ENCODE measurements at regions not wholly inside any gene's neighbourhood (a gene's known extent, or its start where the extent isn't known, plus 50 kb on each side); places are given as distances from the start of the nearest gene placed in this dataset.

DNA sequence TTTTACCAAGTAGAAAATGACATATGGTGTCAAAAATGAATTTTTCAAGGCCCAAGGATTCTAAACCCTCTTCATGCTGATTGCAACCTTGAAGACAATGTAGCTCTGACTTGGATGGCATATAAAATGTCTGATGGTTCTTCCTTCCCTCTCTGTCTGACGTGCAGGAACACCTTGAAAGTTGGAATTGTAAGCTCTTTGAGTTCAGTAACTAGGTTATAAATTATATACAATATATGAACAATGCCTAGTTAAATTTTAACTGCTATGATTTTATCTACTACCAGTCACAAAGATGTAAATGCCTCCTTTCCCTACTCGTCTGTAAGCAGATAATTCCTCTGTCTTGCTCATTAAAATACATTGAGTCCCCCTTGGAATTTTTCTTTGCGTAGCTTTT is 89.5 kb upstream of the TMEM17 start:
- Histone ChIP-seq H3K27ac (ENCODE audit: low read depth, low read length) (no peak overlapping the region), H3K4me1 (ENCODE audit: control insufficient read depth, low read depth, low read length) (no peaks in the 10 kb centered on the region), H3K4me3 (ENCODE audit: low read length) (no peak overlapping the region), H4K8ac (ENCODE audit: low read depth, low read length) (no peak overlapping the region), H3K18ac (ENCODE audit: low read length) (no peak overlapping the region), H3K36me3 (ENCODE audit: control insufficient read depth, insufficient read depth, low read length) (no peaks in the 10 kb centered on the region), H4K5ac (ENCODE audit: low read length) (no peak overlapping the region), H2AK5ac (ENCODE audit: low read length) (no peak overlapping the region), H3K9ac (ENCODE audit: low read length) (no peak overlapping the region), H3K79me2 (ENCODE audit: control insufficient read depth, insufficient read depth, low read length) (no peaks in the 10 kb centered on the region), H2BK5ac (ENCODE audit: low read length) (no peak overlapping the region), H3K79me1 (ENCODE audit: low read length) (no peaks in the 10 kb centered on the region), H3K56ac (ENCODE audit: low read length) (no peak overlapping the region), H2BK15ac (replicated peaks; ENCODE audit: low read depth) (no peak overlapping the region), H3K23ac (ENCODE audit: low read length) (no peak overlapping the region), H2BK120ac (ENCODE audit: low read depth, low read length) (no peak overlapping the region), H3K4me2 (ENCODE audit: low read length) (no peak overlapping the region), H3K27me3 (ENCODE audit: insufficient read depth, low read length, poor library complexity) (no peaks in the 10 kb centered on the region), H3K4ac (ENCODE audit: low read depth, low read length) (no peak overlapping the region)
- no peak for DNase-seq
- WGBS (ENCODE audit: extremely low coverage, insufficient coverage, low lambda C conversion rate) = no CpG with 5 or more reads among the region's 3 CpGs

DNA sequence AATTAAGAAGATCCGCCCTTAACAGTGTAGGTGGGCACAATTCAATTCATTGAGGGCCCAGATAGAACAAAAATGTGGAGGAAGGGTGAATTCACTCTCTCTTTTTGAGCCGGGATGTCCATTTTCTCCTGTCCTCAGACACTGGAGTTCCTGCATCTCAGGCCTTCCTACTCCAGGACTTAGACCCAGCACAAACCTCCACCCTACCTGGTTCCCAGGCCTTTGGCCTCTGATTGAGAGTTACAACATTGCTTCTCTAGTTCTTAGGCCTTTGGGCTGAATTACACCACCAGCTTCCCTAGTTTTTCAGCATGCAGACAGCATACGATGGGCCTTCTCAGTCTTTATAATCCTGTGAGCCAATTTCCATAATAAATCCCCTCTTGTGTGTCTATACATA is 87.8 kb upstream of the TMEM17 start:
- Histone ChIP-seq H3K4me3 (ENCODE audit: low read length) (no peak overlapping the region), H3K9ac (ENCODE audit: low read length) (no peak overlapping the region), H4K8ac (ENCODE audit: low read depth, low read length) (no peak overlapping the region), H3K56ac (ENCODE audit: low read length) (no peak overlapping the region), H3K27me3 (ENCODE audit: insufficient read depth, low read length, poor library complexity) (no peaks in the 10 kb centered on the region), H2BK15ac (replicated peaks; ENCODE audit: low read depth) (no peak overlapping the region), H3K79me2 (ENCODE audit: control insufficient read depth, insufficient read depth, low read length) (no peaks in the 10 kb centered on the region), H3K36me3 (ENCODE audit: control insufficient read depth, insufficient read depth, low read length) (no peaks in the 10 kb centered on the region), H3K4me2 (ENCODE audit: low read length) (no peak overlapping the region), H4K5ac (ENCODE audit: low read length) (no peak overlapping the region), H3K23ac (ENCODE audit: low read length) (no peak overlapping the region), H2BK120ac (ENCODE audit: low read depth, low read length) (no peak overlapping the region), H3K79me1 (ENCODE audit: low read length) (no peaks in the 10 kb centered on the region), H3K27ac (ENCODE audit: low read depth, low read length) (no peak overlapping the region), H2AK5ac (ENCODE audit: low read length) (no peak overlapping the region), H2BK5ac (ENCODE audit: low read length) (no peak overlapping the region), H3K4ac (ENCODE audit: low read depth, low read length) (no peak overlapping the region), H3K18ac (ENCODE audit: low read length) (no peak overlapping the region), H3K4me1 (ENCODE audit: control insufficient read depth, low read depth, low read length) (no peaks in the 10 kb centered on the region)
- no CpG with 5 or more reads among the region's 3 CpGs for WGBS (ENCODE audit: extremely low coverage, insufficient coverage, low lambda C conversion rate)
- no peak for DNase-seq

DNA sequence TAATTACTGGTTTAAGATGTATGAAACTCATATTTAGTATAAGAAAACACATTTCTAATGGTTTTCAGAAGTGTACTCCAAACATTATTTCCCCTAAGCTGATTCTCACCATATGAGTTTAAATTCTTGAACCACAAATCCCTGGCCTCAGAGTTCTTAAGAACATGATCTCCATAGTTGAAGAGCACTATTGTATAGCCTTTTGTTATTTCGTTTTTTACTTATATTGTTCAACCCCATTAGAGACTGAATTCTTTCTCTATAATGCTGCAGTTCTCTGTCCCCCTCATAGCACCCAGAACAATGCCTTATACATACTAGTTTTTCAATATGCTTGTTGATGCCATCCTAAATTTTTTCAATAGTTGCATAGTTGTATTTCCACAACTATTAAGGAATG is 85.5 kb upstream of the TMEM17 start:
- Histone ChIP-seq H3K27ac (ENCODE audit: low read depth, low read length) (no peak overlapping the region), H4K8ac (ENCODE audit: low read depth, low read length) (no peak overlapping the region), H4K5ac (ENCODE audit: low read length) (no peak overlapping the region), H3K4ac (ENCODE audit: low read depth, low read length) (no peak overlapping the region), H3K79me2 (ENCODE audit: control insufficient read depth, insufficient read depth, low read length) (no peaks in the 10 kb centered on the region), H3K56ac (ENCODE audit: low read length) (no peak overlapping the region), H3K79me1 (ENCODE audit: low read length) (no peaks in the 10 kb centered on the region), H2BK15ac (replicated peaks; ENCODE audit: low read depth) (no peak overlapping the region), H3K4me3 (ENCODE audit: low read length) (no peak overlapping the region), H2BK5ac (ENCODE audit: low read length) (no peak overlapping the region), H3K27me3 (ENCODE audit: insufficient read depth, low read length, poor library complexity) (no peaks in the 10 kb centered on the region), H2BK120ac (ENCODE audit: low read depth, low read length) (no peak overlapping the region), H3K36me3 (ENCODE audit: control insufficient read depth, insufficient read depth, low read length) (no peaks in the 10 kb centered on the region), H3K9ac (ENCODE audit: low read length) (no peak overlapping the region), H3K18ac (ENCODE audit: low read length) (no peak overlapping the region), H3K4me2 (ENCODE audit: low read length) (no peak overlapping the region), H3K4me1 (ENCODE audit: control insufficient read depth, low read depth, low read length) (no peaks in the 10 kb centered on the region), H3K23ac (ENCODE audit: low read length) (no peak overlapping the region), H2AK5ac (ENCODE audit: low read length) (no peak overlapping the region)
- no peak for DNase-seq
- no CpG with 5 or more reads among the region's 1 CpG for WGBS (ENCODE audit: extremely low coverage, insufficient coverage, low lambda C conversion rate)

DNA sequence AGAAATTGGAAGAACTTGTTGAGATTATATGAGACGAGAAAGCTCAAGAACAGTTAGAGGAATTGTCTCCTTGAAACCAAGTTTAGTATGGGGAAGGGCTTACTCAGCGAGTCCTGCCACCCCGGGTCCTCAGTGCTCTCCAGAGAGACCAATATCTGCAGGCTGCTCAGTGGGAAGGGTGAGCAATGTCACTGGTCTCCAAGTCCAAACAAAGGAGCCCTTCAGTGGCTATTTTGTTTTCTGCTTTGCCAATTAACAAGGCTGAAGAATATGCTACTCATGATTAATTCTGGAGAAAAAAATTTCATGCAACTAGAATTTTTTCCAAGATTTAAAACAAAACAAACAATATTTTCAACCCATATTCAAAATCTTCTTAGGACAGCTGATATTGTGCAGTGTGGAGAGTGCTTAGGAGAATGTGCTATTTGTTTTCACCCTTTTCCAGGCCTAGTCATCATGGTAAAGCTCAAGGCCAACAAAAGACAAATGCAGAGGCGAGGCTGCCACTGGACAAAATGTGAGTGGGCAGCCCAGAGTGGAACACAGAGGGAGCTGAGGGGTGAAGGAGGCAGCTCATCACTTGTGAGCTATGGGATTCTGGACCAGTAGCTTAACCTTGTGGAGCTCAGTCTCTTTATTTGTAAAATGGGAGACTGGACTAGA is 83.8 kb upstream of the TMEM17 start:
- Histone ChIP-seq H2BK120ac (ENCODE audit: low read depth, low read length) (no peak overlapping the region), H3K27me3 (ENCODE audit: insufficient read depth, low read length, poor library complexity) (no peaks in the 10 kb centered on the region), H4K5ac (ENCODE audit: low read length) (no peak overlapping the region), H2BK15ac (replicated peaks; ENCODE audit: low read depth) (no peak overlapping the region), H3K4me3 (ENCODE audit: low read length) (no peak overlapping the region), H3K56ac (ENCODE audit: low read length) (no peak overlapping the region), H3K23ac (ENCODE audit: low read length) (no peak overlapping the region), H4K8ac (ENCODE audit: low read depth, low read length) (no peak overlapping the region), H3K79me1 (ENCODE audit: low read length) (no peaks in the 10 kb centered on the region), H2AK5ac (ENCODE audit: low read length) (no peak overlapping the region), H3K36me3 (ENCODE audit: control insufficient read depth, insufficient read depth, low read length) (no peaks in the 10 kb centered on the region), H3K79me2 (ENCODE audit: control insufficient read depth, insufficient read depth, low read length) (no peaks in the 10 kb centered on the region), H3K18ac (ENCODE audit: low read length) (no peak overlapping the region), H3K4ac (ENCODE audit: low read depth, low read length) (no peak overlapping the region), H3K9ac (ENCODE audit: low read length) (no peak overlapping the region), H3K4me2 (ENCODE audit: low read length) (no peak overlapping the region), H3K4me1 (ENCODE audit: control insufficient read depth, low read depth, low read length) (no peaks in the 10 kb centered on the region), H2BK5ac (ENCODE audit: low read length) (no peak overlapping the region), H3K27ac (ENCODE audit: low read depth, low read length) (no peak overlapping the region)
- no CpG with 5 or more reads among the region's 4 CpGs for WGBS (ENCODE audit: extremely low coverage, insufficient coverage, low lambda C conversion rate)
- DNase-seq = no peak

DNA sequence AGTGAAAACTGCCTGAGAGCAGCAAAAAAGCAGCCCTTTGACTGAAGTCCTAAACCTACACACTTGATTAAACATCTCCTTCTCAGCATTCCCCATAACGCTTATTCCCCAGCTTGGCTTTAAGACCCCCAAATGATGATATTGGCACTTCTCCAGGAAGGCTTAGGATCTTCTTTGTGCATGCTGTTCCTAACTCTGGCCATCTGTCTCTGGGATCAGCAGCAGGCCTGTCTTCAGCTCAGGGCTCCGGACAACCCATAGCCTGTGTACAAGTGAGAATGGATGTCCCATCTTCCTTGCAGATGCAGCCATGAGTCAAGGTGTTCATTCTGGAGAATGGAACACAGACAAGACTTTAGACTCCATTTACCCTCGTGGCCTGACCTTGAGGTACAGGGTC is 81.6 kb upstream of the TMEM17 start:
- no peak overlapping the region for H2AK5ac ChIP-seq (ENCODE audit: low read length)

DNA sequence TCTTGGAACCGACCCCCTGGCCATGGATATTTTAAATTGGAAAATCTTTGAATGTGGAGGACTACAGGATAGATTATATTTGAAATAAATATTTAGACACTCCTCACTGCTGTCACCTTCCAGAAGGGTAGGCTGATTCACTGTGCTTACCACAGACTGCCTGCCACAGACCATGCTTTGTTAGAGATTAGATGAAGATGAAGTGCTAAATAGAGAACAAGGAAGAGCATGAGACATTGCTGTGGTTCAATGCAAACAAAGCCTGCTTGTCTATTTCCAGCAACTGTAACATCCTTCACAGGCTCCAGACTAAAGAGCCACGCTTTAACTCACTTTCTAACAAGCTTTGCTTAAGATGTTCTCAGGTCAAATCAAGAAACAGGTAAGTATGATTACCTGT is 81.0 kb upstream of the TMEM17 start:
- no peak overlapping the region for H3K27ac ChIP-seq (ENCODE audit: low read depth, low read length)
- H2BK5ac ChIP-seq (ENCODE audit: low read length) = no peak overlapping the region

More for the DNA sequence above, 81.6 kb upstream of the TMEM17 start:
- DNase-seq = no peak
- Histone ChIP-seq H2BK15ac (replicated peaks; ENCODE audit: low read depth) (no peak overlapping the region), H3K36me3 (ENCODE audit: control insufficient read depth, insufficient read depth, low read length) (no peaks in the 10 kb centered on the region), H4K8ac (ENCODE audit: low read depth, low read length) (no peak overlapping the region), H3K27me3 (ENCODE audit: insufficient read depth, low read length, poor library complexity) (no peaks in the 10 kb centered on the region), H3K4me2 (ENCODE audit: low read length) (no peak overlapping the region), H3K79me1 (ENCODE audit: low read length) (no peaks in the 10 kb centered on the region), H3K23ac (ENCODE audit: low read length) (no peak overlapping the region), H3K4me3 (ENCODE audit: low read length) (no peak overlapping the region), H3K18ac (ENCODE audit: low read length) (no peak overlapping the region), H2BK5ac (ENCODE audit: low read length) (no peak overlapping the region), H3K56ac (ENCODE audit: low read length) (no peak overlapping the region), H3K4ac (ENCODE audit: low read depth, low read length) (no peak overlapping the region), H3K9ac (ENCODE audit: low read length) (no peak overlapping the region), H4K5ac (ENCODE audit: low read length) (no peak overlapping the region), H2BK120ac (ENCODE audit: low read depth, low read length) (no peak overlapping the region), H3K27ac (ENCODE audit: low read depth, low read length) (no peak overlapping the region), H3K79me2 (ENCODE audit: control insufficient read depth, insufficient read depth, low read length) (no peaks in the 10 kb centered on the region), H3K4me1 (ENCODE audit: control insufficient read depth, low read depth, low read length) (no peaks in the 10 kb centered on the region)
- no CpG with 5 or more reads among the region's 3 CpGs for WGBS (ENCODE audit: extremely low coverage, insufficient coverage, low lambda C conversion rate)

More for the DNA sequence above, 81.0 kb upstream of the TMEM17 start:
- H3K9ac ChIP-seq (ENCODE audit: low read length) = no peak overlapping the region
- no peaks in the 10 kb centered on the region for H3K79me1 ChIP-seq (ENCODE audit: low read length)
- H3K4me2 ChIP-seq (ENCODE audit: low read length) = no peak overlapping the region
- no peaks in the 10 kb centered on the region for H3K36me3 ChIP-seq (ENCODE audit: control insufficient read depth, insufficient read depth, low read length)
- no CpG with 5 or more reads among the region's 2 CpGs for WGBS (ENCODE audit: extremely low coverage, insufficient coverage, low lambda C conversion rate)
- no peak overlapping the region for H3K23ac ChIP-seq (ENCODE audit: low read length)
- H2AK5ac ChIP-seq (ENCODE audit: low read length) = no peak overlapping the region
- H2BK15ac ChIP-seq (replicated peaks; ENCODE audit: low read depth) = no peak overlapping the region
- H3K4ac ChIP-seq (ENCODE audit: low read depth, low read length) = no peak overlapping the region
- no peaks in the 10 kb centered on the region for H3K4me1 ChIP-seq (ENCODE audit: control insufficient read depth, low read depth, low read length)
- no peaks in the 10 kb centered on the region for H3K79me2 ChIP-seq (ENCODE audit: control insufficient read depth, insufficient read depth, low read length)
- no peak overlapping the region for H4K8ac ChIP-seq (ENCODE audit: low read depth, low read length)
- no peak overlapping the region for H3K4me3 ChIP-seq (ENCODE audit: low read length)
- no peak overlapping the region for H3K18ac ChIP-seq (ENCODE audit: low read length)
- no peak overlapping the region for H2BK120ac ChIP-seq (ENCODE audit: low read depth, low read length)
- DNase-seq = no peak
- no peak overlapping the region for H4K5ac ChIP-seq (ENCODE audit: low read length)
- H3K27me3 ChIP-seq (ENCODE audit: insufficient read depth, low read length, poor library complexity) = no peaks in the 10 kb centered on the region
- no peak overlapping the region for H3K56ac ChIP-seq (ENCODE audit: low read length)

Data from mesendoderm (in vitro differentiated cells).